ENCODE measurements at regions not wholly inside any gene's neighbourhood (a gene's known extent, or its start where the extent isn't known, plus 50 kb on each side); places are given as distances from the start of the nearest gene placed in this dataset.

DNA sequence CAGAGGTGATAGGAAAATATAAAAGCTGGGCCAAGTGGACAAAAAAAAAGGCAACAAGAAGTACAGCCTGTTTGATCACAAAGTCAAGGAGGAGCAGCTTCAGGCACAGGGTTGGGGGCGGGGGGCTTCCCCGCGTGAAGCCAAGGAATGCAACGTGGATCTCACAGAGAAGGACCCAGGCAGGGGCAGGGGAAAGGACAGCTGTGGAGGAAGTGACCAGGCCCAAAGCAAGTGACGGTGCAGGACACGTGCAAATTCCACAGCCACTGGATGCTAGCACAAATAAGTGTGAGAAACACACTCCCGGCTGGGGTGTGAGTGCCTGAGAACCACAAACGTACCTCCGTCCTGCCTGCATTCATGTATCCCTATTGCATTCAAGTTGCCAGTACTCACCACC is 77.7 kb upstream of the DSCAM start:
- TF ChIP-seq, protein P1, sequence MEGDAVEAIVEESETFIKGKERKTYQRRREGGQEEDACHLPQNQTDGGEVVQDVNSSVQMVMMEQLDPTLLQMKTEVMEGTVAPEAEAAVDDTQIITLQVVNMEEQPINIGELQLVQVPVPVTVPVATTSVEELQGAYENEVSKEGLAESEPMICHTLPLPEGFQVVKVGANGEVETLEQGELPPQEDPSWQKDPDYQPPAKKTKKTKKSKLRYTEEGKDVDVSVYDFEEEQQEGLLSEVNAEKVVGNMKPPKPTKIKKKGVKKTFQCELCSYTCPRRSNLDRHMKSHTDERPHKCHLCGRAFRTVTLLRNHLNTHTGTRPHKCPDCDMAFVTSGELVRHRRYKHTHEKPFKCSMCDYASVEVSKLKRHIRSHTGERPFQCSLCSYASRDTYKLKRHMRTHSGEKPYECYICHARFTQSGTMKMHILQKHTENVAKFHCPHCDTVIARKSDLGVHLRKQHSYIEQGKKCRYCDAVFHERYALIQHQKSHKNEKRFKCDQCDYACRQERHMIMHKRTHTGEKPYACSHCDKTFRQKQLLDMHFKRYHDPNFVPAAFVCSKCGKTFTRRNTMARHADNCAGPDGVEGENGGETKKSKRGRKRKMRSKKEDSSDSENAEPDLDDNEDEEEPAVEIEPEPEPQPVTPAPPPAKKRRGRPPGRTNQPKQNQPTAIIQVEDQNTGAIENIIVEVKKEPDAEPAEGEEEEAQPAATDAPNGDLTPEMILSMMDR (IDR thresholded peaks at IDR 0.05), result no peak

DNA sequence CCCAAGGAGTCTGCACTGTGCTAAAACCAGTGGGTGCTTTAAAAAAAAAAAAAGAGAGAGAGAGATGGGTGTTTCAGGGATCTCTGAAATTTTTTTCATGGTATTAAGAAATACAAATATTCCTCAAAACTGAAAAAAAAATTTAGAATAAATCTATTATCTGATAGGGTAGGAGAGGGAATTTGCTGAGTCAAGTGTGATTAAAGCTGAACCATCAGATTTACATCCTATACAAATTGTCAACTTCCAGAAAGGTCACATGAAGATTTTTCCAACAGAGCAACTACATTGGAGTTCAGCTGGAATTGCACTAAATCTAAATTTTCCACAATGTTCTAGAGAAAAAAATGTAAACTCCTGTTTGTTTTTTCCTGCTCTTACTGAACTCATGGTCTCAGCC is 79.3 kb upstream of the DSCAM start:
- TF ChIP-seq, protein P1 (IDR thresholded peaks at IDR 0.05), result no peak

DNA sequence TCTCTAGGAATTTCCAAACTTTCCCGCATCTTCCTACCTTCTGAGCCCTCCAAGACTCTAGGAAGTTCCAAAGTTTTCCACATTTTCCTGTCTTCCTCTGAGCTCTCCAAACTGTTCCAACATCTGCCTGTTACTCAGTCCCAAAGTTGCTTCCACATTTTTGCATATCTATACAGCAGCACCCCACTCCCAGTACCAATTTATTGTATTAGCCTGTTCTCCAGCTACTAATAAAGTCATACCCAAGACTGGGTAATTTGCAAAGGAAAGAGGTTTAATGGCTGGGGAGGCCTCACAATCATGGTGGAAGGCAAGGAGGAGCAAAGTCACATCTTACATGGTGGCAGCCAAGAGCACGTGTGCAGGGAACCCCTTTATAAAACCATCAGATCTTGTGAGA is 82.9 kb upstream of the DSCAM start:
- TF ChIP-seq, protein P1 (IDR thresholded peaks at IDR 0.05), result no peak

DNA sequence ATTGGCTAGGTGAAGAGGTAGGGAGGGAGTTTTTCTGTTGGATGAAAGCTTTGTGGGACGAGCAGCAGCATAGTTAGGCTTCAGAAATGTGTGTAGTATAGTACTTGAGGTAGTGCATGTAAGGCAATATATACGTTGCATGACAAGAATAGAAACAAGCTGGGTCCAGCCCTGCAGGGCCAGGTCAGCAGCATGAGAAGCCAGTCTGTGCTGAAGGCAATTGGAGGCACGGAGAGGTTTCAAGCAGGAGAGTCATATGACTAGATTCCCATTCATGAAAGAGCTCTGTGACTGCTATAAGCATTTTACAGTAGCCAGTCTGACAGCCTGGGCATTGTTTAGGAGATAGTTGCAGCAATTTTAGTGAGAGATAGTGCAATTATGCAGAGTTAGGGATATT is 84.2 kb upstream of the DSCAM start:
- TF ChIP-seq, protein P1 (IDR thresholded peaks at IDR 0.05), result no peak

DNA sequence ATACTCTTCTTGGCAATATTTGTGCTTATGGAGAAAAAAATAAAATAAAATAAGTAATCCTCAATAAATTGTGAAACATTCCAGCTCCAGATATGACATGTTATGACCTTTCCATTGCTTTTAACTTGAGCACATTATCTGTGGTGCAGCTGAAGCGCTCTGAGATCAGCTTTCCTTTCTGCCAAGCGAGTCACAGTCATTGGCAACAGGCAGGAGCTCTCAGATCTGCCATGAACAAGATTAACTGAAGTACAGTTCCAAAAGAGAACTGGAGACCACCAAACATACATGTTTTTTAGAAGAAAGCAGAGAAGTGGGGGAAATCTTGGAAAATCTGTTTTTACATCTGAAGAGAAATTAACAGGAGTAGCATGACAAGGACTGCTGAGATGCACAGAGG is 89.2 kb upstream of the DSCAM start:
- TF ChIP-seq, protein P1 (IDR thresholded peaks at IDR 0.05), result no peak

DNA sequence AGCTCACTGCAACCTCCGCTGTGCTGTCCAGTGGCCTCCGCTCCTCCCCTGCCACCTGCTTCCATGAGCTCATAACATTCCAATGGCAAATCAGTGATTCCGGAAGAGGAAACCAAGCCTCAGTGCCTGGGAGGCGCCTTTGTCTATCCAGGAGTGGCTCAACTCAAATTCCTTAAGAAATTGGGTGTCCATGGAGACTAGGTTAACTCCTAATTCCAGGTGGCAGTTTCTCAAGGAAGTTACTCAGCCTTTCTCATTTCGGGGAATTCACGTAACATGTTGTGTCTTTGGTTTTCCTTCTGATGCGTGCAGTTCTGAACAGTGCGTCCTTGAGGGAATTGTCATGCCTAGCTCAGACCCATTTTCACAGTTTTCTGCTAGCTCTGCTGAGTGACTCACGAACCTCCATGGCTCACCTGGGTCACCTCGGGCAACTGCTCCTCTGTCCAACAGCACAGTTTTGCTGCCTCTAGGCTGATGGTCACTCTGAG is 89.9 kb upstream of the DSCAM start:
- TF ChIP-seq, protein P1 (IDR thresholded peaks at IDR 0.05), result no peak

DNA sequence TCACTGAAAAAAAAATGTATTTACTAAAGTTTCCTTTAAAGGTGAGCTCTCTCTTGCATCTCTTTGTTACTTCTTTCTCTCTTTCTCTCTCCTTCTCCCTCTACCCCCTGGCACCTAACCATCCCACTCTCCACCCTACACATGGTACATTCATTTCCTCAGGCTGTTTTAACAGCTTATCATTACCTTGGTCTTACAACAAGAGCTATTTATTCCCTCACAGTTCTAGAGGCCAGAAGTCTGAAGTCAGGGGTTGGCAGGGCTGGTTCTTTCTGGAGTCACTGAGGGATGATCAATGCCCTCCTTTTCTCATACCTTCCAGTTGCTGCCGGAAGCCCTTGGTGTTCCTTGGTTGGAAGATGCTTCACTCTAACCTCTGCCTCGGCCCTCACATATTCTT is 91.1 kb upstream of the DSCAM start:
- TF ChIP-seq, protein P1 (IDR thresholded peaks at IDR 0.05), result no peak

DNA sequence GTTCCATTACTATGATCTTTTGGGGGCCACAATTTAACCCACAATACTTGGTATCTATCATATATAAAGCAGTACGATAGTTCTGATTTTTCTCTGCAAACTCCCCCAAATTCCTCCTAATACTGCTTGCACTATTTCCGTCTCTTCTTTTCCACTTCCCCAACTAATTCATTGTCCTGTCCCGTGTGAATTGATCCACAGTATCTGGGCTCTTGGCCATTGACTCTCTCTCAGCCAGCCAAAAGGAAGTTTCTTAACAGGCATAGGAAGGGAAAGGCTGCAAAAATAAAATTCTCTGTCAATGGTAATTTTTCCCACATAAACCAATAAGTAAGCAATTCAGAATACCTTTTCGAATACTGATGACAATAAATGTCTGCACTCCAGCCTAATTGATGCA is 91.7 kb upstream of the DSCAM start:
- TF ChIP-seq, protein P1 (IDR thresholded peaks at IDR 0.05), result no peak

Measured in LNCAP (cell line).